GM12892 (cell line): ENCODE measurements at regions not wholly inside any gene's neighbourhood (a gene's known extent, or its start where the extent isn't known, plus 50 kb on each side); places are given as distances from the start of the nearest gene placed in this dataset.

Source experiments
- POLR2A ChIP-seq: IDR thresholded peaks from 2 replicates; pipeline ENCODE4 v1.6.1; 2011; ENCODE audit warnings: low read depth, low read length, control low read depth
- POLR2AphosphoS5 ChIP-seq: IDR thresholded peaks from 2 replicates; pipeline ENCODE4 v1.6.1; 2011; ENCODE audit warnings: low read depth, low read length, control low read depth
- TAF1 ChIP-seq: IDR thresholded peaks from 2 replicates; pipeline ENCODE4 v1.6.1; 2011; ENCODE audit warnings: low read depth, mild to moderate bottlenecking, control low read depth, low read length, borderline replicate concordance

GRCh38 chr15:96066852-96067495 is 263.5 kb upstream of the NR2F2 start:
- TF ChIP-seq POLR2A: no peak
- no peak for TF ChIP-seq POLR2AphosphoS5
- no peak for TF ChIP-seq TAF1
